ENCODE measurements at regions not wholly inside any gene's neighbourhood (a gene's known extent, or its start where the extent isn't known, plus 50 kb on each side); places are given as distances from the start of the nearest gene placed in this dataset.
A peak's percentile ranks its signal among the peaks of the same experiment; 100 is the strongest.

GRCh38 chr9:135338546-135338945 lies 141.0 kb upstream of the PPP1R26 start:
- no peak for DNase-seq (ENCODE audit: low read depth, low spot score)

DNA sequence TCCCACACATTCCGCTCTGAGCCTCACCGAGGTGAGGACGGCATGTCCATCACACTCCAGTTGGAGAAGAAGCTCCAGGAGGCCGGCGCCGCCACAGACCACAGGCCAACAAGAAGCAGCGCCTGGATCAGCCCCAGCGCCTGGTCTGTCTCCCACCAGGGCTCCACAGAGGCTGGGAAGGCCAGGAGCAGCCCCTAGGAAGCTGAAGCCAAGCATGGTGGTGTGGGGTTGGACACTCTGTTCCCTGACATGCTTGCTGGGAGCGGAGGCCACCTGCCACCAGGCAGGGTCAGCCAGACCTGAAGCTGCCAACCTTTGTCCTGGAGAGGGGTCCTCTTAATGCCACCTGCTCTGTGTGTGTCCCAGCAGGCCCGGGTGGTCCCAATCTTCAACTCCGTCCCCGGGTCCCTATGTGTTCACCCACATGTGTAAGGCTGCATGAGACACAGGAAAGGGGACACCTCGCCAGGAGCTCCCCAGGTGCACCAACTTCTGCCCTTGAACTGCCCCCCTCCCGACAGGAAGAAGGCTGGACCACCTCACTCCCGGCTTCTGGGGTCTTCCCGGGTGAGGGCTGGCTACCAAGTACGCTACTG lies 140.1 kb upstream of the PPP1R26 start:
- no peak for DNase-seq (ENCODE audit: low read depth, low spot score)

- DNase-seq (ENCODE audit: low read depth, low spot score): no peak
These were observed 139.4 kb upstream of the PPP1R26 start for GRCh38 chr9:135340143-135340655.

- no peak for DNase-seq (ENCODE audit: low read depth, low spot score)
These were observed 138.7 kb upstream of the PPP1R26 start for GRCh38 chr9:135340726-135341475.

GRCh38 chr9:135341612-135342169 lies 137.9 kb upstream of the PPP1R26 start:
- no peak for DNase-seq (ENCODE audit: low read depth, low spot score)

GRCh38 chr9:135342206-135343130 lies 137.1 kb upstream of the PPP1R26 start:
- DNase-seq (ENCODE audit: low read depth, low spot score): no peak

GRCh38 chr9:135343136-135343535 lies 136.4 kb upstream of the PPP1R26 start:
- no peak for DNase-seq (ENCODE audit: low read depth, low spot score)

GRCh38 chr9:135343837-135344522 lies 135.6 kb upstream of the PPP1R26 start:
- peak; percentile 4 for DNase-seq (ENCODE audit: low read depth, low spot score)

DNA sequence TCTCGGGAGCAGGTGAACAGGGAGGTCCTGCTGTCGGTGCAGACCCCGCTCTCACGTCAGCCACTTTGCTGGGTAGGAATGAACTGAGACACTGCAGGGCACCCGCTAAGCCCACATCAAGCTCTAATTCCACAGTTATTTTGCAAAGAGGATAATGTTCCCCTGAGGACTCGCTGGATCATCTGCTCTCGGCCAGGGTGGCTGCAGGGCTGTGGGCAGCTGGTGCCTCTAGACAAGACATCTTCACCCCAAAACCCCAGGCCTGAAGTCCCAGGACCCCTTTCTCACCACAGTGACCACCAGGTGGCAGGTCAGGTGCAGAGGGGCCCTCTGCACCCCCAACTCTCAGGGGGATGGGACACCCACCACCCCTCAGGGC lies 135.1 kb upstream of the PPP1R26 start:
- DNase-seq (ENCODE audit: low read depth, low spot score): no peak

DNA sequence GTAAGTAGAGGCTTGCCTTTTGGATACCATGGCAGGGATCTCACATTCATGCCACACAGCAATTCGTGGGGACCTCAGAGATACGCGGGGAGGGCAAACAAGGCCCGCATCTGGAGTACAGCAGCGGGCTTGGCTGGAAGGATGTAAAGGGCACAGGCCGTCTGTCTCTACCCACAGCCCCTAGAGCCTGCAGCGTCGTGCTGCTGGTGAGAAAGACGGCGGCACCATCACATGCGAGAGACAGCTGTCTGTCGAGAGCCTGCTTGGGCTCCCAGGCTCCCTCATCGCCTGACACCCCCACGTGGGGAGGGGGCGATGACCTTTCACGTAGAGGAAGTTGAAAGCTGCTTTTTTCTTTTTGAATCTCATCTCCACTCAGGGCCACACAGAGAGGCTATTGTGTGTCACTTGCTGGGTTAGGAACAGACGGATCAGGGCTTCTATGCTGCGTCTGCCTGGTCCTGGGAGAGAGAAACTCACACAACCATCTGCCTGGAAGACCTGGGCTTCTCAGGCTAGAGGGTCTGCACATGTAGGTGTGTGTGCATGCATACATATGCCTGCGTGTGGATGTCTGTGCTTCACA lies 134.6 kb upstream of the PPP1R26 start:
- DNase-seq (ENCODE audit: low read depth, low spot score): no peak

DNA sequence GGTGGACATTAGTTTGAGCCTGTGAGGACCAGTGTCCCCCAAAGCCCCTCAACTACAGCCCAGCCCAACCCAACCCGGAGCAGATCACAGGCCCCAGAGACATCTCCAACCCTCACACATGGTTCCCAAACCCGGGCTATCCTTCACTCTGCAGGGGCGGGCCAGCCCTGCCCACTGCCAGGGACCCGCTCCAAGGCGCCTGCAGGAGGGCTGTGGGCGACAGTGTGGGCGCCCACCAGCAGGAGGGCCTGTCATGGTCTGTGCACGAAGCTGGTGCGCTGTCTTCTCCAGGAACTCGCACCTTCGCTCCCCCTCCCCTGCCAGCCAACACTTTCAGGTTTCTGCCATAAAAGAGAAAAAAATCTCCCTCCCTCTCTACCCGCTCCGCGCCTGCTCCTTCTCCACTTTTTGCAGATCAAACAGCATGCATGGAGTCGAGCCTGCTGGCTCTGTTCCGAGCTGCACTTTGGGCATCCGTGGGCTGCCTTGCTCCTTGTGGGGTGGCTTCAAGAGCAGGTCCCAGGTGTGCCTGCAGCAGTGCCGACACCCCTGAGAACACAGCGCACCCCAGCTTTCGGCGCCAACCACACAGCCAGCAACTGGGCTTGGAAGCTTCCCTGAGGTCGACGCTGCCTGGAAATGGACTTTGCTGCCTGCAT lies 133.7 kb upstream of the PPP1R26 start:
- no peak for DNase-seq (ENCODE audit: low read depth, low spot score)

GRCh38 chr9:135346438-135347050 lies 133.0 kb upstream of the PPP1R26 start:
- no peak for DNase-seq (ENCODE audit: low read depth, low spot score)

GRCh38 chr9:135347461-135347860 lies 132.1 kb upstream of the PPP1R26 start:
- no peak for DNase-seq (ENCODE audit: low read depth, low spot score)

GRCh38 chr9:135348076-135348787 lies 131.3 kb upstream of the PPP1R26 start:
- no peak for DNase-seq (ENCODE audit: low read depth, low spot score)

- DNase-seq (ENCODE audit: low read depth, low spot score): no peak
These were observed 130.8 kb upstream of the PPP1R26 start for GRCh38 chr9:135348788-135349150.

- DNase-seq (ENCODE audit: low read depth, low spot score): no peak
These were observed 130.2 kb upstream of the PPP1R26 start for GRCh38 chr9:135349212-135350002.

GRCh38 chr9:135350003-135350315 lies 129.6 kb upstream of the PPP1R26 start:
- DNase-seq (ENCODE audit: low read depth, low spot score): no peak

DNA sequence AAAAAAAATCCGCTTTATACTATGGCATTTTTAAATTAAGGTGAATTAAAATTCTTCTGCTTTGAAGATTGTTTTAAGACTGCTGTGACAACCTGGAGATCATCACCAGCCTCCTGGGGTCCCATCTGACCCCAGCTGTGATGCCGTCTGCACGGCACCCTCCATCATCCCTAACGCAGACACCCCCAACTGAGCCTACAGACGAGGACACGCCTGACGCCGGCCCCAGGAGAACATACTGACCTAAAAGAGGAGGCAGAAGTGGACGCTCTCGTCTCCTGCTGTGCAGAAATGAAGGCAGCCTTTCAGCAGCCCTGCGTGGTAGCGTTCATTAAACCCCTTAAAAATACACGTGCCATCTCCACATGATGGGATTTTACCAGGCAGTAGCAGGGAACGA lies 125.6 kb upstream of the PPP1R26 start:
- no peak for DNase-seq (ENCODE audit: low read depth, low spot score)

GRCh38 chr9:135355521-135356011 lies 124.0 kb upstream of the PPP1R26 start:
- no peak for DNase-seq (ENCODE audit: low read depth, low spot score)
